ENCODE measurements at regions not wholly inside any gene's neighbourhood (a gene's known extent, or its start where the extent isn't known, plus 50 kb on each side); places are given as distances from the start of the nearest gene placed in this dataset.

DNA sequence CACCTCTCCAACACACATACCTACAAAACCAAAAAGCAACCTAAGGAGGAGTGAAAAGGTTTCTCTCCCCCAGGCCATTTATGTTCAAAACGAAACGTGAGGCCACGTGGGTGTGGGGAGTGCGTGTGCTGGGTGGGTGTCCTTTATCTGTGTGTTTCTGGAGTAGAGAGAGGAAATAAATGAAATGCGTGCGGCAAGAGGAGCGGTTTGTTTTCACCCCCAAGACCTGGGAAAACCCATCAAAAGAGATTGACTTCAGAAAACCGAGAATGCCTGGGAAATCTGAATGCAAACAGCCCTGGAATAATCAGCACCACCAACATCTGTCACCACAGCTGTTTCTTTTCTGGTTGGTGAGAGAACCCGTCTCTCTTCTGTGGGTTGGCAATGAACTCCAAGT lies 137.4 kb downstream of the INSIG2 start:
- Mint-ChIP-seq H3K27me3 (ENCODE audit: unreplicated experiment) (peaks cover 10% of the 10 kb centered on the region), H3K27ac (ENCODE audit: unreplicated experiment) (peak overlapping the region; percentile 71), H3K4me1 (ENCODE audit: low read depth, unreplicated experiment) (peaks cover 30% of the 10 kb centered on the region), H3K4me3 (ENCODE audit: unreplicated experiment) (peak overlapping the region; percentile 79), H3K9me3 (ENCODE audit: unreplicated experiment) (peaks cover 10% of the 10 kb centered on the region), H3K36me3 (ENCODE audit: unreplicated experiment) (peaks cover 4% of the 10 kb centered on the region)
- TF ChIP-seq, protein P1, sequence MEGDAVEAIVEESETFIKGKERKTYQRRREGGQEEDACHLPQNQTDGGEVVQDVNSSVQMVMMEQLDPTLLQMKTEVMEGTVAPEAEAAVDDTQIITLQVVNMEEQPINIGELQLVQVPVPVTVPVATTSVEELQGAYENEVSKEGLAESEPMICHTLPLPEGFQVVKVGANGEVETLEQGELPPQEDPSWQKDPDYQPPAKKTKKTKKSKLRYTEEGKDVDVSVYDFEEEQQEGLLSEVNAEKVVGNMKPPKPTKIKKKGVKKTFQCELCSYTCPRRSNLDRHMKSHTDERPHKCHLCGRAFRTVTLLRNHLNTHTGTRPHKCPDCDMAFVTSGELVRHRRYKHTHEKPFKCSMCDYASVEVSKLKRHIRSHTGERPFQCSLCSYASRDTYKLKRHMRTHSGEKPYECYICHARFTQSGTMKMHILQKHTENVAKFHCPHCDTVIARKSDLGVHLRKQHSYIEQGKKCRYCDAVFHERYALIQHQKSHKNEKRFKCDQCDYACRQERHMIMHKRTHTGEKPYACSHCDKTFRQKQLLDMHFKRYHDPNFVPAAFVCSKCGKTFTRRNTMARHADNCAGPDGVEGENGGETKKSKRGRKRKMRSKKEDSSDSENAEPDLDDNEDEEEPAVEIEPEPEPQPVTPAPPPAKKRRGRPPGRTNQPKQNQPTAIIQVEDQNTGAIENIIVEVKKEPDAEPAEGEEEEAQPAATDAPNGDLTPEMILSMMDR (IDR thresholded peaks at IDR 0.05; ENCODE audit: partially characterized antibody, unreplicated experiment) = no peak
- no peak for DNase-seq

DNA sequence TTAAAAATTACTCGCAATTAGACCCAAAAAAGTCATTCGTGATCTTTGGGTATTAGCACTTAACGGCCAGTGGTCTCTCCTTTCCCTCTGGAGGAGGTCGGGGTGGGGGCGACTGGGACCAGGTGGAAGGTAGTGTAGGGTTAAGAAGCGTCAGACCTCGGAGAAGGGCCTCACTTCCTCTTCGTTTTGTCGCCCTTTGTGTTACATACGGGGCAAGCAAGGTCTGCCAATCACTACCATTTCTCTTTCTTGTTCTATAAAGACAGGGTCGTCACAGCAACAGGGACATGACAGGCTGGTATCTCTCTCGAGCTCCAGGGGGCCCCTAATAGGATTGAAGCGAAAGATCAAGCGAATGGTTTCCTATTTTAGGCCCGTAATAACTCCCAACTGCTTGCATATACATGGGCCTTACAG lies 136.6 kb downstream of the INSIG2 start:
- no peak for DNase-seq
- Mint-ChIP-seq H3K36me3 (ENCODE audit: unreplicated experiment) (peaks cover 4% of the 10 kb centered on the region), H3K27ac (ENCODE audit: unreplicated experiment) (peak overlapping the region; percentile 87), H3K27me3 (ENCODE audit: unreplicated experiment) (peaks cover 10% of the 10 kb centered on the region), H3K9me3 (ENCODE audit: unreplicated experiment) (peaks cover 10% of the 10 kb centered on the region), H3K4me3 (ENCODE audit: unreplicated experiment) (peak overlapping the region; percentile 79), H3K4me1 (ENCODE audit: low read depth, unreplicated experiment) (peaks cover 30% of the 10 kb centered on the region)
- TF ChIP-seq, protein P1 (IDR thresholded peaks at IDR 0.05; ENCODE audit: partially characterized antibody, unreplicated experiment) = no peak

DNA sequence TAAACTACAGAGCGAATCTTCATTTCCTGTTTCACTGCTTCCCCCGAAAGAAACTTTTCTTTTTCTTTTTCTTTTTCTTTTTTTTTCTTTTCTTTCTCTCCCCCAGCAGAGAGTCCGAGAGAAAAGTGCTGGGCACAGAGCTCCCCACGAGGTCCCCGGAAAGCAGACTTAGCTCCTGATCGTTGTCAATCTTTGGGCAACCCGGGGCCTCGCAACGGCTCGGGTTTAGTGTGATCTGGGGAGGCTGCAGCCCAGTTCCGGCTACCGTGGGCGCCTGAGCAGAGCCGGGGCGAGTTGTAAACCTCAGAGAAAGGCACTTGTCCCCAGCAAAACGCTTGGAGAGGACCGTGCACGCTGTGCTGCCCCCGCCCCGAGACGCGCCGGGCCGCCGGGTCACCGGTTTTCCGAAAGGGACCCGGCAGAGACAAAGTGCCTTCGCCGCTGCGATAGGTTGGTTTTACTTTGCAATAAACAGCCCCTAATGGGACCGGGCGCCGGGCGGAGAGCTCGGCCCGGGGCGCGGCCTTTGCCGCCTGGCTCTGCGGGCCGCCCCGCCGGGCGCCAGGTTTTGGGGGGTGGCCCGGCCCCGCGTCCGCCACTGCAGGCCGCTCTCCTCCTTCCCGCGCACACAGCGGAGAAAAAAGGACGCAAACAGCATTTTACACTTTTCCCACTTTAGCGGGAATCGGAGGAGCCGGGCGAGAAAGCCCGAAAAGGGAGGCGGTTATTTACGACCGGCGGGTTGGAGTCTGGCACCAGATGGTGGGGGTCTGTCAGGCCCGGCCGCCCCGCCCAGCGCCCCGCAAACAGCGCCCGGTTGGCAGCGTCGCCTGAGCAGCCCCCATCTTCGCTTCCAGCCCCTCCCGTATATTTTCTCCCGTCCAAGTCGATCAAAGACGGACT lies 136.0 kb downstream of the INSIG2 start:
- peak; percentile 48 for DNase-seq
- peaks cover 30% of the 10 kb centered on the region for H3K4me1 Mint-ChIP-seq (ENCODE audit: low read depth, unreplicated experiment)
- H3K4me3 Mint-ChIP-seq (ENCODE audit: unreplicated experiment) = peak overlapping the region; percentile 81
- TF ChIP-seq, protein P1 (IDR thresholded peaks at IDR 0.05; ENCODE audit: partially characterized antibody, unreplicated experiment) = no peak
- H3K36me3 Mint-ChIP-seq (ENCODE audit: unreplicated experiment) = peaks cover 4% of the 10 kb centered on the region
- peaks cover 10% of the 10 kb centered on the region for H3K27me3 Mint-ChIP-seq (ENCODE audit: unreplicated experiment)
- H3K27ac Mint-ChIP-seq (ENCODE audit: unreplicated experiment) = peak overlapping the region; percentile 87
- peaks cover 10% of the 10 kb centered on the region for H3K9me3 Mint-ChIP-seq (ENCODE audit: unreplicated experiment)

DNA sequence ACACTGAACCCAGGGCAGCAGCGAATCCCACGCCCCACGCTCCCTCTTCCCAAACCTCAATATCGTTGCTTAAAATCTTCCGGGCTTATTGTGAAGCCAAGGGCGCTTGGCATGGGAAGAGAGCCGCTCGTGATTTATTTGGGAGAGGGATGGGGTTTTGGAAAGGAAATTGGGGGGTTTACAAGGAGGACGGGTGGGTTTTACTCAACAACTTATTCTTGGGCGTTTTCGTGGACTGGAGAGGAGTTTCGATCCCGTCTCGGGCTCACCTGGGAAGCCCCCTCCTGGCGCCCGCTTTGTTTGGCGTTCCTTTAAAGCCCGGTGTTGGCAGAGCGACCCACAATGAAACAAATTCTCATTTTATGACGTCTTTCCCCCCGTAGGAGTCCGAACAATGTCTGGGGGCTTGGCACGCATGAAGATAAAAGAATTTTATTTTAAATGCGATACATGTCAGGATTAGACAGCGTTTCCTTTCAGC lies 135.3 kb downstream of the INSIG2 start:
- peaks cover 30% of the 10 kb centered on the region for H3K4me1 Mint-ChIP-seq (ENCODE audit: low read depth, unreplicated experiment)
- peaks cover 4% of the 10 kb centered on the region for H3K36me3 Mint-ChIP-seq (ENCODE audit: unreplicated experiment)
- DNase-seq = no peak
- H3K4me3 Mint-ChIP-seq (ENCODE audit: unreplicated experiment) = peak overlapping the region; percentile 81
- peaks cover 10% of the 10 kb centered on the region for H3K27me3 Mint-ChIP-seq (ENCODE audit: unreplicated experiment)
- peak overlapping the region; percentile 11 for H3K27ac Mint-ChIP-seq (ENCODE audit: unreplicated experiment)
- H3K9me3 Mint-ChIP-seq (ENCODE audit: unreplicated experiment) = peaks cover 10% of the 10 kb centered on the region
- TF ChIP-seq, protein P1 (IDR thresholded peaks at IDR 0.05; ENCODE audit: partially characterized antibody, unreplicated experiment) = no peak
